WTC11 (cell line): ENCODE measurements at regions not wholly inside any gene's neighbourhood (a gene's known extent, or its start where the extent isn't known, plus 50 kb on each side); places are given as distances from the start of the nearest gene placed in this dataset.
"Not testable (repeated sequence)": the region's sequence is repeated elsewhere in the genome, so short reads cannot be mapped to it uniquely, and the experiment has no call there.

ENCODE experiments used
- ATAC-seq: fragments of 200-7000 bp; cut with Tn5 transposase; 2 replicates; pipeline ENCODE4 v1.10.0; 2021; ENCODE audit warnings: mild to moderate bottlenecking, moderate library complexity
- CTCF ChIA-PET: fragments of 300-600 bp; sonication (Branson Sonifier 250); formaldehyde crosslinking; loops from one replicate; lab custom pipeline; 2021; ENCODE audit warnings: antibody characterized with exemption; lab: Charles Lee
- POLR2A ChIA-PET: fragments of 350-600 bp; sonication (Branson Sonifier 250); formaldehyde crosslinking; loops from one replicate; lab custom pipeline; 2021; ENCODE audit warnings: antibody characterized with exemption; lab: Charles Lee
- DNase-seq: peaks from one replicate; pipeline ENCODE4 v3.0.0; 2021; ENCODE audit warnings: low spot score
- H3K27ac Mint-ChIP-seq: 2 replicates; pipeline ENCODE4 v1.8.0; 2021; ENCODE audit warnings: mixed read lengths
- H3K27me3 Mint-ChIP-seq: 2 replicates; pipeline ENCODE4 v1.8.0; 2021; ENCODE audit warnings: low read depth, mild to moderate bottlenecking, moderate library complexity, mixed read lengths
- H3K36me3 Mint-ChIP-seq: 2 replicates; pipeline ENCODE4 v1.8.0; 2021; ENCODE audit warnings: mixed read lengths
- H3K4me1 Mint-ChIP-seq: 2 replicates; pipeline ENCODE4 v1.8.0; 2022; ENCODE audit warnings: mixed read lengths
- H3K4me3 Mint-ChIP-seq: 2 replicates; pipeline ENCODE4 v1.8.0; 2021; ENCODE audit warnings: mild to moderate bottlenecking, moderate library complexity, mixed read lengths
- H3K9me3 Mint-ChIP-seq: 2 replicates; pipeline ENCODE4 v1.8.0; 2021; ENCODE audit warnings: mixed read lengths
- FOXK1 ChIP-seq: sonication (generic); formaldehyde crosslinking; IDR thresholded peaks from 2 replicates; pipeline ENCODE4 v1.8.0; 2022; ENCODE audit warnings: mild to moderate bottlenecking, moderate library complexity, missing genetic modification reagents
- GTF2I ChIP-seq: fragments of 250-450 bp; sonication (Bioruptor Pico); conservative IDR thresholded peaks from 2 replicates; pipeline ENCODE4 v1.4.0; 2021; ENCODE audit warnings: mild to moderate bottlenecking
- MXD4 ChIP-seq: fragments of 250-450 bp; sonication (Bioruptor Pico); IDR thresholded peaks from 2 replicates; pipeline ENCODE4 v1.8.0; 2021; ENCODE audit warnings: mild to moderate bottlenecking, moderate library complexity, borderline replicate concordance
- RELA ChIP-seq: sonication (generic); formaldehyde crosslinking; IDR thresholded peaks from 2 replicates; pipeline ENCODE4 v1.8.1; 2022; ENCODE audit warnings: missing genetic modification reagents, mild to moderate bottlenecking, borderline replicate concordance
- ZNF232 ChIP-seq: sonication (generic); formaldehyde crosslinking; IDR thresholded peaks from 2 replicates; pipeline ENCODE4 v1.8.0; 2022; ENCODE audit warnings: mild to moderate bottlenecking, missing genetic modification reagents
- TF ChIP-seq, protein P1 (sequence below): fragments of 250-450 bp; sonication (Bioruptor Pico); IDR thresholded peaks from 2 replicates; pipeline ENCODE4 v1.8.0; 2021; ENCODE audit warnings: mild to moderate bottlenecking
- TF ChIP-seq, protein P2 (sequence below): sonication (generic); formaldehyde crosslinking; conservative IDR thresholded peaks from 2 replicates; pipeline ENCODE4 v1.8.1; 2023; ENCODE audit warnings: mild to moderate bottlenecking, low read depth, missing genetic modification reagents, moderate library complexity

DNA sequence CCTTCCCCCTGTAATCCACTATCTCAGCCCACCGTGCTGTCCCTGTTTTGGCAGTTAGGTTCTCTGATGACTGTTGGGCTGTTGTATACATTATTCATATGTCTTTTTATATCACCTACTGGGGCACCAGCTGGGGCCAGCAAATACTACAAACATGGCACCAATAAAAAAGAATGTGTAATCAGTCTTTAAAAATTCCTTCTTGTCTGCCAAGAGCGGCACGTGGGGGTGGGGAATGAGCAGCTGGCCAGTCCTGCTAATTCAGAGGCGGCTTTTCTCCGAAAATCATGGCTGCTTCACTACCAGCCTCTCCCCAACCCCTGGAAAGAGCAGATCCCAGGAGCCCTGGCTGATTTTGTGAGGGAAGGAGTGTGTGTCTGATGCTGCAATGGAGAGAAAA is 77.7 kb upstream of the EEF2KMT start (continued):
- no peak for TF ChIP-seq RELA (CRISPR knock-in tag)
- TF ChIP-seq, protein P1, sequence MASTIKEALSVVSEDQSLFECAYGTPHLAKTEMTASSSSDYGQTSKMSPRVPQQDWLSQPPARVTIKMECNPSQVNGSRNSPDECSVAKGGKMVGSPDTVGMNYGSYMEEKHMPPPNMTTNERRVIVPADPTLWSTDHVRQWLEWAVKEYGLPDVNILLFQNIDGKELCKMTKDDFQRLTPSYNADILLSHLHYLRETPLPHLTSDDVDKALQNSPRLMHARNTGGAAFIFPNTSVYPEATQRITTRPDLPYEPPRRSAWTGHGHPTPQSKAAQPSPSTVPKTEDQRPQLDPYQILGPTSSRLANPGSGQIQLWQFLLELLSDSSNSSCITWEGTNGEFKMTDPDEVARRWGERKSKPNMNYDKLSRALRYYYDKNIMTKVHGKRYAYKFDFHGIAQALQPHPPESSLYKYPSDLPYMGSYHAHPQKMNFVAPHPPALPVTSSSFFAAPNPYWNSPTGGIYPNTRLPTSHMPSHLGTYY (CRISPR knock-in tag), result no peak

DNA sequence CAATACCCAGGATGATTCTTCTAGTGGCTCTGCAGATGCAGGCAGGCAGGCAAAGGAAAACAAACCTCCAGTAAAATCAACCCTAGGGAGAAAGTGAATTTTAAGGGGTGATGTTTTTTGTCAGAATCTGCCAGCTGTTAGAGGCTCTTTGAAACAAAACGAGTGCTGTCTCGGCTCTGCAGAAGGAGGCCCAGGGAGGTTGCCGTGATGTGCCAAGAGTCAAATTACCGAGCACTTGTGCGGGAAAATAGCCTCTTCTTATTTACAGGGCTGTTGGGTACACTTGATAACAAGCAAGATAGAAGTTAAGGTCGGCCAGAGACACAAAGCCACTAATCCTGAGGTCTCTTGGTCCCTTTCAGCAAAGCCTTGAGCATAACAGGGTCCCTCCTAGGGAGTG is 68.9 kb upstream of the EEF2KMT start:
- no peak for ATAC-seq
- Mint-ChIP-seq H3K4me1 (peaks cover 19% of the 10 kb centered on the region), H3K4me3 (no peak overlapping the region), H3K27me3 (peaks cover 3% of the 10 kb centered on the region; the same call in 1 of the 2 replicates), H3K9me3 (peaks cover 25% of the 10 kb centered on the region), H3K27ac (no peak overlapping the region), H3K36me3 (peaks cover 11% of the 10 kb centered on the region)
- TF ChIP-seq, protein P2, sequence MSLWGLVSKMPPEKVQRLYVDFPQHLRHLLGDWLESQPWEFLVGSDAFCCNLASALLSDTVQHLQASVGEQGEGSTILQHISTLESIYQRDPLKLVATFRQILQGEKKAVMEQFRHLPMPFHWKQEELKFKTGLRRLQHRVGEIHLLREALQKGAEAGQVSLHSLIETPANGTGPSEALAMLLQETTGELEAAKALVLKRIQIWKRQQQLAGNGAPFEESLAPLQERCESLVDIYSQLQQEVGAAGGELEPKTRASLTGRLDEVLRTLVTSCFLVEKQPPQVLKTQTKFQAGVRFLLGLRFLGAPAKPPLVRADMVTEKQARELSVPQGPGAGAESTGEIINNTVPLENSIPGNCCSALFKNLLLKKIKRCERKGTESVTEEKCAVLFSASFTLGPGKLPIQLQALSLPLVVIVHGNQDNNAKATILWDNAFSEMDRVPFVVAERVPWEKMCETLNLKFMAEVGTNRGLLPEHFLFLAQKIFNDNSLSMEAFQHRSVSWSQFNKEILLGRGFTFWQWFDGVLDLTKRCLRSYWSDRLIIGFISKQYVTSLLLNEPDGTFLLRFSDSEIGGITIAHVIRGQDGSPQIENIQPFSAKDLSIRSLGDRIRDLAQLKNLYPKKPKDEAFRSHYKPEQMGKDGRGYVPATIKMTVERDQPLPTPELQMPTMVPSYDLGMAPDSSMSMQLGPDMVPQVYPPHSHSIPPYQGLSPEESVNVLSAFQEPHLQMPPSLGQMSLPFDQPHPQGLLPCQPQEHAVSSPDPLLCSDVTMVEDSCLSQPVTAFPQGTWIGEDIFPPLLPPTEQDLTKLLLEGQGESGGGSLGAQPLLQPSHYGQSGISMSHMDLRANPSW (CRISPR knock-in tag), result no peak
- TF ChIP-seq GTF2I (CRISPR knock-in tag), result no peak
- no peak for TF ChIP-seq ZNF232
- no peak for TF ChIP-seq FOXK1 (CRISPR knock-in tag)
- no peak for TF ChIP-seq MXD4 (CRISPR knock-in tag)
- DNase-seq, result no peak
- POLR2A ChIA-PET, result no interaction called here
- CTCF ChIA-PET, result interaction anchor here (0.6 to 1.6 kb wide), 3 partner anchors 30 to 135 kb away, joined by 3 to 4 read pairs (median 3); no protein-coding TSS in a partner anchor

DNA sequence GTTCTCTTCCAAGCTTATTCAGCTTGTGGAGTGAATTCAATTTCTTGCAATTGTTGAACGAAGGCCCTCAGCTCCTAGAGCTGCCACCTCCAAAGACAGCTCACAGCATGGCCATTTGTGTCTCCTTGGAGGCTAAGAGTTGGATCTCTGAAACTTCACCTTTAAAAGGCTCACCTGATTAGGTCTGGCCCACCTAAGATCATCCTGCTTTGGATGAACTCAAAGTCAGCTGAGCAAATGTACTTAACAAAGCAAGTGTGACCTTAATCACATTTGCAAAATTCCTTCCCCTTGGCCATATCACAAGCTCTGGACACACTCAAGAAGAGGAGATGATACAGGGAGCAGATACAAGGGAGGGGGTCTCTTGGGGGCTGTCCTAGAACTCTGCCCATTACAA is 67.8 kb upstream of the EEF2KMT start:
- DNase-seq, ATAC-seq, H3K27ac Mint-ChIP-seq, H3K4me3 Mint-ChIP-seq, CTCF ChIA-PET, POLR2A ChIA-PET, H3K27me3 Mint-ChIP-seq: not testable (repeated sequence)
- Mint-ChIP-seq H3K9me3 (peaks cover 28% of the 10 kb centered on the region), H3K36me3 (peaks cover 12% of the 10 kb centered on the region), H3K4me1 (peaks cover 19% of the 10 kb centered on the region)

DNA sequence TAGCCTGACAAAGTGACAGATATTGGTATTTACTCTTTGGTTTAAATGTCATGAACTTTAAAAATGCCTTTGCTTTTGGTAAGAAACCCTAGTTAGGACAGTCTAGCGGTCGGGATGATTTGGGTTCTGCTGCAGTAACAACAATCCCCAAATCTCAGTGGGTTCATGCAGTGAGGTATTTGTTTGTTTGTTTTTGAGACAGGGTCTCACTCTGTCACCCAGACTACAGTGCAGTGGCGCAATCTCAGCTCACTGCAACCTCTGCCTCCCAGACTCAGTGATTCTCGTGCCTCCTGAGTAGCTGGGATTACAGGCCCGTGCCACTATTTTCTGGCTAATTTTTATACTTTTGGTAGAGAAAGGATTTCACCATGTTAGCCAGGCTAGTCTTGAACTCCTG is 65.2 kb upstream of the EEF2KMT start:
- H3K4me3 Mint-ChIP-seq, H3K27me3 Mint-ChIP-seq, ATAC-seq, CTCF ChIA-PET, DNase-seq, H3K27ac Mint-ChIP-seq: not testable (repeated sequence)
- Mint-ChIP-seq H3K9me3 (peaks cover 26% of the 10 kb centered on the region), H3K36me3 (peaks cover 11% of the 10 kb centered on the region), H3K4me1 (peaks cover 16% of the 10 kb centered on the region)
- POLR2A ChIA-PET, result interaction anchor here (0.6 kb wide), 1 partner anchor 42 kb away, joined by 9 read pairs; no protein-coding TSS in a partner anchor

DNA sequence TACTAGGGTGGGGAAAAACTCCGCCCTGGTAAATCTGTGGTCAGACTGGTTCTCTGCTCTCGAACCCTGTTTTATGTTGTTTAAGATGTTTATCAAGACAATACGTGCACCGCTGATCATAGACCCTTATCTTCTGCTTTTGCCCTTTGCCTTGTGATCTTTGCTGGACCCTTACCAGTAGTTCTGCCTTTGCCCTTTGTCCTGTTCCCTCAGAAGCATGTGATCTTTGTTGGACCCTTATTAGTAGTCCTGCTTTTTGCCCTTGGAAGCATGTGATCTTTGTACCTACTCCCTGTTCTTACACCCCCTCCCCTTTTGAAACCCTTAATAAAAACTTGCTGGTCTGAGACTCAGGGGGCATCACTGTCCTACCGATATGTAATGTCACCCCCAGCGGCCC is 64.3 kb upstream of the EEF2KMT start:
- POLR2A ChIA-PET, H3K27ac Mint-ChIP-seq, H3K4me3 Mint-ChIP-seq, DNase-seq, H3K4me1 Mint-ChIP-seq, ATAC-seq, H3K27me3 Mint-ChIP-seq, CTCF ChIA-PET: not testable (repeated sequence)
- Mint-ChIP-seq H3K9me3 (peaks cover 26% of the 10 kb centered on the region), H3K36me3 (peaks cover 11% of the 10 kb centered on the region)

DNA sequence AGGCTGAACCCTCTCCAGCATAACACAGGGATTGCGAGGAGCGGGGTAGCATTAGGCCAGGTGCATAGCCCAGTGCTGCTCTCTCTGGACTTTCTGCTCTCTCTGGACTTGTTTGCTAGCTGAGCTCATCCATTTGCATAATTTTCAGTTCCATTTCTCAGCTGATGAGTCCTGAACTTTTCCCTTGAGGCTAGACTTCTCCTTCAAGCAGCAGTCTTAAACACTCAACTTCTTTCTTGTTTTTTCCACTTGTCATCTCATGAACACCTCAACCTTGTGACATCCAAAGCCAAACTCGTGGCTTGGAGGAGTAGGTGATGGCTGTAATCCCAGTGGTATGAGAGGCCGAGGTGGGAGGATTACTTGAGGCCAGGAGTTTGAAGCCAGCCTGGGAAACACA is 62.4 kb upstream of the EEF2KMT start:
- H3K4me3 Mint-ChIP-seq, H3K27ac Mint-ChIP-seq, H3K4me1 Mint-ChIP-seq, POLR2A ChIA-PET, CTCF ChIA-PET, H3K27me3 Mint-ChIP-seq, DNase-seq, ATAC-seq: not testable (repeated sequence)
- peaks cover 26% of the 10 kb centered on the region for H3K9me3 Mint-ChIP-seq
- peaks cover 11% of the 10 kb centered on the region for H3K36me3 Mint-ChIP-seq

DNA sequence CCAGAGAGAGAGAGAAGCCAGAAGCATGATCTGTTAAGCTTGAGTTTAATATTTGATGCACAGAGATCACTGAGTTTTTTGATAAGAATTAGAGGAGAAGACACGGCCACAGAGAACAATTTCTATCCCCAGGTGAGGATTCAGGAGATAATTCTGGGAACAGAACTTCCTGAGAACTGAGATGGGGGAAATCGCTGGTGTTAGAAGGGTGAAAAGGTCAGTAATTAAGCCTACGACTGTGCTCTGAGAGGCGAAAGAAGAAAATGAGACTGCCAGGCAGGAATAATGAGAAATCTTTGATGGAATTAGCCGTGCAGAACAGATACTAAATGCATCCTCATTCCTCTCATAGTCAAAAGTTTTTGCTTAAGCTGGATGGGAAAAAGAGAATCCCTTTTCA is 61.9 kb upstream of the EEF2KMT start:
- H3K4me1 Mint-ChIP-seq, POLR2A ChIA-PET, CTCF ChIA-PET, DNase-seq, H3K27ac Mint-ChIP-seq, H3K4me3 Mint-ChIP-seq, H3K27me3 Mint-ChIP-seq, ATAC-seq: not testable (repeated sequence)
- Mint-ChIP-seq H3K36me3 (peaks cover 11% of the 10 kb centered on the region), H3K9me3 (peaks cover 26% of the 10 kb centered on the region)
